H9 (cell line): ENCODE measurements at regions not wholly inside any gene's neighbourhood (a gene's known extent, or its start where the extent isn't known, plus 50 kb on each side); places are given as distances from the start of the nearest gene placed in this dataset.

Source experiments
- DNase-seq: peaks from one replicate; pipeline ENCODE4 v3.0.0-alpha.2; 2017
- H2AFZ ChIP-seq: one replicate; pipeline ENCODE4 v1.6.1; 2013; ENCODE audit warnings: mild to moderate bottlenecking, low read length, control low read depth, moderate library complexity
- H2AK5ac ChIP-seq: 2 replicates; pipeline ENCODE4 v1.6.1; 2013; ENCODE audit warnings: low read length, control low read depth, mixed read lengths; ENCODE audit not compliant: insufficient read length
- H2BK120ac ChIP-seq: one replicate; pipeline ENCODE4 v1.6.1; 2013; ENCODE audit warnings: low read depth, mild to moderate bottlenecking, low read length, control low read depth, inconsistent platforms; ENCODE audit not compliant: poor library complexity, severe bottlenecking
- H2BK12ac ChIP-seq: 2 replicates; pipeline ENCODE4 v1.6.1; 2013; ENCODE audit warnings: low read length, control low read depth, mixed read lengths, low read depth; ENCODE audit not compliant: insufficient read length
- H2BK15ac ChIP-seq: 2 replicates; pipeline ENCODE4 v1.6.1; 2013; ENCODE audit warnings: low read depth, low read length, control low read depth
- H2BK20ac ChIP-seq: one replicate; pipeline ENCODE4 v1.6.1; 2013; ENCODE audit warnings: low read depth, mild to moderate bottlenecking, low read length, control low read depth, inconsistent platforms; ENCODE audit not compliant: poor library complexity, severe bottlenecking
- H2BK5ac ChIP-seq: 2 replicates; pipeline ENCODE4 v1.6.1; 2013; ENCODE audit warnings: low read length, control low read depth, mixed read lengths; ENCODE audit not compliant: insufficient read length
- H3K14ac ChIP-seq: 2 replicates; pipeline ENCODE4 v1.6.1; 2013; ENCODE audit warnings: low read length, control low read depth; ENCODE audit not compliant: insufficient read depth
- H3K18ac ChIP-seq: 2 replicates; pipeline ENCODE4 v1.6.1; 2013; ENCODE audit warnings: low read depth, mild to moderate bottlenecking, mixed read lengths, low read length, control low read depth; ENCODE audit not compliant: insufficient read length
- H3K23ac ChIP-seq: 2 replicates; pipeline ENCODE4 v1.6.1; 2013; ENCODE audit warnings: low read length, control low read depth, mixed read lengths, low read depth; ENCODE audit not compliant: insufficient read length
- H3K23me2 ChIP-seq: 2 replicates; pipeline ENCODE4 v1.6.1; 2013; ENCODE audit warnings: low read depth, mild to moderate bottlenecking, mixed read lengths, low read length, control low read depth; ENCODE audit not compliant: insufficient read length, poor library complexity, severe bottlenecking
- H3K27ac ChIP-seq: 2 replicates; pipeline ENCODE4 v1.5.1; 2013; ENCODE audit warnings: low read length, control low read depth, mixed read lengths, low read depth; ENCODE audit not compliant: insufficient read length
- H3K27me3 ChIP-seq: 2 replicates; pipeline ENCODE4 v1.6.1; 2013; ENCODE audit warnings: low read length, control low read depth, inconsistent platforms; ENCODE audit not compliant: insufficient read depth
- H3K4ac ChIP-seq: 2 replicates; pipeline ENCODE4 v1.6.1; 2013; ENCODE audit warnings: low read depth, mild to moderate bottlenecking, control low read depth, inconsistent platforms, low read length, moderate library complexity
- H3K4me1 ChIP-seq: 2 replicates; pipeline ENCODE4 v1.6.1; 2013; ENCODE audit warnings: low read length, control low read depth, inconsistent platforms; ENCODE audit not compliant: insufficient read depth
- H3K4me2 ChIP-seq: 2 replicates; pipeline ENCODE4 v1.6.1; 2013; ENCODE audit warnings: low read length, control low read depth, mixed read lengths; ENCODE audit not compliant: insufficient read length, insufficient read depth
- H3K56ac ChIP-seq: 2 replicates; pipeline ENCODE4 v1.6.1; 2013; ENCODE audit warnings: low read depth, mild to moderate bottlenecking, mixed read lengths, low read length, control low read depth; ENCODE audit not compliant: insufficient read length
- H3K79me1 ChIP-seq: 2 replicates; pipeline ENCODE4 v1.6.1; 2013; ENCODE audit warnings: low read depth, mild to moderate bottlenecking, moderate library complexity, low read length, control low read depth, inconsistent platforms; ENCODE audit not compliant: insufficient read depth, poor library complexity, severe bottlenecking
- H3K79me2 ChIP-seq: 2 replicates; pipeline ENCODE4 v1.6.1; 2013; ENCODE audit warnings: low read length, control low read depth, inconsistent platforms; ENCODE audit not compliant: insufficient read depth
- H3K9ac ChIP-seq: 2 replicates; pipeline ENCODE4 v1.6.1; 2013; ENCODE audit warnings: low read length, control low read depth, mixed read lengths; ENCODE audit not compliant: insufficient read length; ENCODE audit errors: extremely low read depth
- H3K9me3 ChIP-seq: one replicate; pipeline ENCODE4 v1.6.1; 2013; ENCODE audit warnings: low read depth, low read length, inconsistent platforms; ENCODE audit not compliant: control insufficient read depth
- H3T11ph ChIP-seq: one replicate; pipeline ENCODE4 v1.6.1; 2013; ENCODE audit warnings: mild to moderate bottlenecking, low read length, control low read depth, inconsistent platforms
- H4K20me1 ChIP-seq: one replicate; pipeline ENCODE4 v1.6.1; 2013; ENCODE audit not compliant: control insufficient read depth, insufficient read length, insufficient read depth
- H4K5ac ChIP-seq: 2 replicates; pipeline ENCODE4 v1.6.1; 2013; ENCODE audit warnings: low read depth, mild to moderate bottlenecking, mixed read lengths, low read length, control low read depth; ENCODE audit not compliant: insufficient read length
- H4K8ac ChIP-seq: replicated peaks from 2 replicates; pipeline ENCODE4 v1.6.1; 2013; ENCODE audit warnings: low read length, control low read depth, mixed read lengths, low read depth; ENCODE audit not compliant: insufficient read length
- H4K91ac ChIP-seq: 2 replicates; pipeline ENCODE4 v1.6.1; 2013; ENCODE audit warnings: low read depth, mild to moderate bottlenecking, moderate library complexity, mixed read lengths, low read length, control low read depth; ENCODE audit not compliant: insufficient read length
- H3K27ac Mint-ChIP-seq, 3 experiments: 2 replicates in 2 of 3; 3 replicates in 1 of 3; pipeline ENCODE4 v1.8.0; 2020 to 2021; ENCODE audit warnings: mixed read lengths in 3 of 3, mild to moderate bottlenecking in 1 of 3, moderate library complexity in 1 of 3
- H3K27me3 Mint-ChIP-seq: 2 replicates; pipeline ENCODE4 v1.8.0; 2021; ENCODE audit warnings: low read depth, mild to moderate bottlenecking, moderate library complexity, mixed read lengths
- H3K36me3 Mint-ChIP-seq, 3 experiments: 2 replicates in 2 of 3; 3 replicates in 1 of 3; pipeline ENCODE4 v1.8.0; 2020 to 2021; ENCODE audit warnings: low read depth in 3 of 3, mixed read lengths in 3 of 3; ENCODE audit not compliant: insufficient read depth in 1 of 3
- H3K4me1 Mint-ChIP-seq, 2 experiments: 2 replicates each; pipeline ENCODE4 v1.8.0; 2020; ENCODE audit warnings: mixed read lengths in 2 of 2
- H3K4me3 Mint-ChIP-seq, 2 experiments: 2 replicates in 1 of 2; 3 replicates in 1 of 2; pipeline ENCODE4 v1.8.0; 2020 to 2021; ENCODE audit warnings: mild to moderate bottlenecking in 2 of 2, mixed read lengths in 2 of 2, moderate library complexity in 1 of 2
- H3K9me3 Mint-ChIP-seq, 2 experiments: 2 replicates in 1 of 2; 3 replicates in 1 of 2; pipeline ENCODE4 v1.8.0; 2020; ENCODE audit warnings: mild to moderate bottlenecking in 2 of 2, mixed read lengths in 2 of 2, moderate library complexity in 1 of 2
- WGBS: extraction: QIAGEN DNeasy Blood & Tissue Kit; methylation state at CpG from one replicate; pipeline ENCODE4 v1.1.7; 2013; ENCODE audit warnings: missing lambda C conversion rate, low lambda C conversion rate, mixed read lengths; ENCODE audit not compliant: insufficient read length; ENCODE audit errors: extremely low coverage; 5-methylcytosine and 5-hydroxymethylcytosine counted together
- TF ChIP-seq, protein P1 (sequence below): fragments of 200-600 bp; sonication (generic); conservative IDR thresholded peaks from 3 replicates; pipeline ENCODE4 v1.8.0; 2021; ENCODE audit warnings: antibody characterized with exemption, mild to moderate bottlenecking

DNA sequence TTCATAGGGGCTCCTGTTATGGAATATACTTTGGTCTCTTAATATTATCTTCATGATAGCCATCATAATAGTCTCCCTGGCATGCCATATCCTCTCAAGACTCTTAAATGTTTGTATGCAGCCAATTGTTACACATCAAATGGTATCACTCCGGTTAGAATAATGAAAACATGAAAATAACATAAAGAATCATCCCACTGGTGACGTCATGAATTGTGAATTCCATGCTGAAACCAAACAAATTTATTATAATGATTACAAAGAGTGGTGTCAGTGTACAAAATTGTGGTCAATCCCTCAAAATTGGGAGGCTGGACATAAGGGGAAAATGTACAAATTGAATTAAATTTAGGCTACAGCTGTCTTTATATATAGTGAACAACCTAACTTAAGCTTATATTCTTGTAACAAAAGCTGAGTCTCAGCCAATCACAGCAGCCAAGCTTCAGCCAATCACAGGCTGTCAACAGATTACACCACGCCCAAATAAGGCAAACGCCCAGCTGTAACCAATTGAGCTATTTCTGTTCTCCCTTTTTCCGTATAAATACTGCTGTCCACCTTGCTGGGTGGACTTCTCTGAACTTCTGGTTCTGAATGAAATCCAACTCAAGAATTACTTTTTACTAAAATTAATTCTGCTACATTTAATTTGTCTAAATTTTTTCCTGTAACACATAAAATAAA, 156.1 kb downstream of the CHD9NB start:
- Histone ChIP-seq H3K9me3 (no peaks in the 10 kb centered on the region), H2AFZ (no peak overlapping the region), H3K18ac (no peak overlapping the region), H4K5ac (no peak overlapping the region), H4K91ac (no peak overlapping the region), H3K79me1 (no peaks in the 10 kb centered on the region), H3T11ph (no peak overlapping the region), H2BK120ac (no peak overlapping the region), H3K56ac (no peak overlapping the region), H4K8ac (no peak overlapping the region), H4K20me1 (no peaks in the 10 kb centered on the region), H3K4me1 (no peaks in the 10 kb centered on the region), H2BK15ac (no peak overlapping the region), H3K27ac (no peak overlapping the region), H3K9ac (no peak overlapping the region), H3K27me3 (no peaks in the 10 kb centered on the region), H3K4ac (no peak overlapping the region), H3K23me2 (no peaks in the 10 kb centered on the region), H2BK20ac (no peak overlapping the region), H2BK12ac (no peak overlapping the region), H2BK5ac (no peak overlapping the region), H2AK5ac (no peak overlapping the region), H3K23ac (no peak overlapping the region), H3K4me2 (no peak overlapping the region), H3K79me2 (no peaks in the 10 kb centered on the region), H3K14ac (no peak overlapping the region)
- Mint-ChIP-seq H3K4me3 (no peak overlapping the region), H3K9me3 (peaks cover 12 to 17% of the 10 kb centered on the region in 2 experiments), H3K27ac (no peak overlapping the region), H3K4me1 (no peaks in the 10 kb centered on the region), H3K27me3 (no peaks in the 10 kb centered on the region; the same call in 1 of the 2 replicates), H3K36me3 (peaks cover 5 to 10% (median 5%) of the 10 kb centered on the region in 3 experiments; a peak in 5 of 7 replicates)
- no peak for DNase-seq
- no CpG with 5 or more reads among the region's 5 CpGs for WGBS
- TF ChIP-seq, protein P1, sequence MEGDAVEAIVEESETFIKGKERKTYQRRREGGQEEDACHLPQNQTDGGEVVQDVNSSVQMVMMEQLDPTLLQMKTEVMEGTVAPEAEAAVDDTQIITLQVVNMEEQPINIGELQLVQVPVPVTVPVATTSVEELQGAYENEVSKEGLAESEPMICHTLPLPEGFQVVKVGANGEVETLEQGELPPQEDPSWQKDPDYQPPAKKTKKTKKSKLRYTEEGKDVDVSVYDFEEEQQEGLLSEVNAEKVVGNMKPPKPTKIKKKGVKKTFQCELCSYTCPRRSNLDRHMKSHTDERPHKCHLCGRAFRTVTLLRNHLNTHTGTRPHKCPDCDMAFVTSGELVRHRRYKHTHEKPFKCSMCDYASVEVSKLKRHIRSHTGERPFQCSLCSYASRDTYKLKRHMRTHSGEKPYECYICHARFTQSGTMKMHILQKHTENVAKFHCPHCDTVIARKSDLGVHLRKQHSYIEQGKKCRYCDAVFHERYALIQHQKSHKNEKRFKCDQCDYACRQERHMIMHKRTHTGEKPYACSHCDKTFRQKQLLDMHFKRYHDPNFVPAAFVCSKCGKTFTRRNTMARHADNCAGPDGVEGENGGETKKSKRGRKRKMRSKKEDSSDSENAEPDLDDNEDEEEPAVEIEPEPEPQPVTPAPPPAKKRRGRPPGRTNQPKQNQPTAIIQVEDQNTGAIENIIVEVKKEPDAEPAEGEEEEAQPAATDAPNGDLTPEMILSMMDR = no peak
